ENCODE measurements at regions not wholly inside any gene's neighbourhood (a gene's known extent, or its start where the extent isn't known, plus 50 kb on each side); places are given as distances from the start of the nearest gene placed in this dataset.

- TF ChIP-seq, protein P1, sequence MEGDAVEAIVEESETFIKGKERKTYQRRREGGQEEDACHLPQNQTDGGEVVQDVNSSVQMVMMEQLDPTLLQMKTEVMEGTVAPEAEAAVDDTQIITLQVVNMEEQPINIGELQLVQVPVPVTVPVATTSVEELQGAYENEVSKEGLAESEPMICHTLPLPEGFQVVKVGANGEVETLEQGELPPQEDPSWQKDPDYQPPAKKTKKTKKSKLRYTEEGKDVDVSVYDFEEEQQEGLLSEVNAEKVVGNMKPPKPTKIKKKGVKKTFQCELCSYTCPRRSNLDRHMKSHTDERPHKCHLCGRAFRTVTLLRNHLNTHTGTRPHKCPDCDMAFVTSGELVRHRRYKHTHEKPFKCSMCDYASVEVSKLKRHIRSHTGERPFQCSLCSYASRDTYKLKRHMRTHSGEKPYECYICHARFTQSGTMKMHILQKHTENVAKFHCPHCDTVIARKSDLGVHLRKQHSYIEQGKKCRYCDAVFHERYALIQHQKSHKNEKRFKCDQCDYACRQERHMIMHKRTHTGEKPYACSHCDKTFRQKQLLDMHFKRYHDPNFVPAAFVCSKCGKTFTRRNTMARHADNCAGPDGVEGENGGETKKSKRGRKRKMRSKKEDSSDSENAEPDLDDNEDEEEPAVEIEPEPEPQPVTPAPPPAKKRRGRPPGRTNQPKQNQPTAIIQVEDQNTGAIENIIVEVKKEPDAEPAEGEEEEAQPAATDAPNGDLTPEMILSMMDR (IDR thresholded peaks at IDR 0.05) = no peak
- TF ChIP-seq POLR2AphosphoS5 (IDR thresholded peaks at IDR 0.05) (no peak), POLR2A (IDR thresholded peaks at IDR 0.05) (no peak), EP300 (IDR thresholded peaks at IDR 0.05) (no peak)
Measured at GRCh38 chr6:165905744-165906143, 242.7 kb upstream of the PDE10A start.
